Neural cell (in vitro differentiated cells): ENCODE measurements at regions not wholly inside any gene's neighbourhood (a gene's known extent, or its start where the extent isn't known, plus 50 kb on each side); places are given as distances from the start of the nearest gene placed in this dataset.

ENCODE experiments used
- H2AFZ ChIP-seq: fragments of 200-600, 300-800 bp; sonication (generic), shearing (Covaris generic); 2 replicates; pipeline ENCODE4 v1.6.0; 2014; ENCODE audit warnings: low read depth, mild to moderate bottlenecking, antibody characterized with exemption, low read length, moderate library complexity
- H3F3A ChIP-seq: fragments of 200-600 bp; shearing (Covaris generic); 2 replicates; pipeline ENCODE4 v1.6.1; 2016; ENCODE audit warnings: mild to moderate bottlenecking, moderate library complexity, mixed read lengths, antibody characterized with exemption, low read length; ENCODE audit not compliant: insufficient read depth, poor library complexity, severe bottlenecking
- H3K27ac ChIP-seq: fragments of 200-600, 300-800 bp; sonication (generic), shearing (Covaris generic); 2 replicates; pipeline ENCODE4 v1.5.1; 2014; ENCODE audit warnings: mild to moderate bottlenecking, low read length, moderate library complexity
- H3K27me3 ChIP-seq: fragments of 300-800, 200-600 bp; sonication (generic), shearing (Covaris generic); 2 replicates; pipeline ENCODE4 v1.6.0; 2014; ENCODE audit warnings: mild to moderate bottlenecking, low read depth, low read length, moderate library complexity; ENCODE audit not compliant: insufficient read depth
- H3K36me3 ChIP-seq: fragments of 300-800, 200-600 bp; sonication (generic), shearing (Covaris generic); 2 replicates; pipeline ENCODE4 v1.5.1; 2014; ENCODE audit warnings: mild to moderate bottlenecking, antibody characterized with exemption, low read length, moderate library complexity; ENCODE audit not compliant: insufficient read depth
- H3K4me2 ChIP-seq: fragments of 300-800, 200-600 bp; sonication (generic), shearing (Covaris generic); 2 replicates; pipeline ENCODE4 v1.6.0; 2014; ENCODE audit warnings: mild to moderate bottlenecking, low read length
- H3K4me3 ChIP-seq: fragments of 300-800, 200-600 bp; sonication (generic), shearing (Covaris generic); 2 replicates; pipeline ENCODE4 v1.5.1; 2014; ENCODE audit warnings: mild to moderate bottlenecking, low read length, moderate library complexity
- H3K79me2 ChIP-seq: fragments of 200-600 bp; shearing (Covaris generic); replicated peaks from 2 replicates; pipeline ENCODE4 v1.6.0; 2014; ENCODE audit warnings: mild to moderate bottlenecking, low read length, moderate library complexity; ENCODE audit not compliant: insufficient read depth
- H3K9ac ChIP-seq: fragments of 300-800, 200-600 bp; sonication (generic), shearing (Covaris generic); 2 replicates; pipeline ENCODE4 v1.6.1; 2016; ENCODE audit warnings: mild to moderate bottlenecking, low read length, mixed read lengths
- H3K9me2 ChIP-seq: fragments of 200-600 bp; shearing (Covaris generic); 2 replicates; pipeline ENCODE4 v1.6.1; 2016; ENCODE audit warnings: mild to moderate bottlenecking, low read length, mixed read lengths; ENCODE audit not compliant: insufficient read depth
- H3K9me3 ChIP-seq: fragments of 200-600, 300-800 bp; sonication (generic), shearing (Covaris generic); 2 replicates; pipeline ENCODE4 v1.6.1; 2016; ENCODE audit warnings: mild to moderate bottlenecking, mixed run types, low read length, moderate library complexity, mixed read lengths
- H4K20me1 ChIP-seq: fragments of 200-600 bp; shearing (Covaris generic); 2 replicates; pipeline ENCODE4 v1.6.1; 2016; ENCODE audit warnings: mild to moderate bottlenecking, mixed run types; ENCODE audit not compliant: insufficient read depth
- CTCF ChIP-seq: fragments of 450-650 bp; IDR thresholded peaks from 2 replicates; pipeline ENCODE4 v1.5.1; 2014; ENCODE audit warnings: antibody characterized with exemption, mild to moderate bottlenecking, moderate library complexity; ENCODE audit not compliant: poor library complexity, severe bottlenecking
- EP300 ChIP-seq: fragments of 450-650 bp; conservative IDR thresholded peaks from 2 replicates; pipeline ENCODE4 v1.6.1; 2014; ENCODE audit warnings: antibody characterized with exemption, mild to moderate bottlenecking, moderate library complexity; ENCODE audit not compliant: poor library complexity, severe bottlenecking
- EZH2 ChIP-seq: fragments of 200-600, 300-800 bp; shearing (Covaris generic), sonication (generic); IDR thresholded peaks from 2 replicates; pipeline ENCODE4 v1.6.1; 2014; ENCODE audit warnings: antibody characterized with exemption, low read length, borderline replicate concordance, mild to moderate bottlenecking; ENCODE audit not compliant: insufficient read depth, poor library complexity, severe bottlenecking
- MXI1 ChIP-seq: fragments of 450-650 bp; conservative IDR thresholded peaks from 2 replicates; pipeline ENCODE4 v1.6.1; 2014; ENCODE audit warnings: antibody characterized with exemption, mild to moderate bottlenecking; ENCODE audit not compliant: poor library complexity, severe bottlenecking
- POLR2AphosphoS5 ChIP-seq: IDR thresholded peaks from 2 replicates; pipeline ENCODE4 v1.6.1; 2012
- RAD21 ChIP-seq: fragments of 450-650 bp; conservative IDR thresholded peaks from 2 replicates; pipeline ENCODE4 v1.6.1; 2014; ENCODE audit warnings: antibody characterized with exemption, mild to moderate bottlenecking, moderate library complexity
- SMC3 ChIP-seq: fragments of 450-650 bp; conservative IDR thresholded peaks from 2 replicates; pipeline ENCODE4 v1.6.1; 2014; ENCODE audit warnings: antibody characterized with exemption, mild to moderate bottlenecking, moderate library complexity; ENCODE audit not compliant: poor library complexity
- TAF1 ChIP-seq: IDR thresholded peaks from 2 replicates; pipeline ENCODE4 v1.6.1; 2012; ENCODE audit warnings: low read depth
- TF ChIP-seq, protein P1 (sequence below): IDR thresholded peaks from 2 replicates; pipeline ENCODE4 v1.6.1; 2012; ENCODE audit warnings: borderline replicate concordance

- Histone ChIP-seq H3F3A (no peaks in the 10 kb centered on the region), H3K9me2 (no peaks in the 10 kb centered on the region), H3K4me2 (no peak overlapping the region), H3K36me3 (no peaks in the 10 kb centered on the region), H2AFZ (no peak overlapping the region), H4K20me1 (no peaks in the 10 kb centered on the region), H3K27me3 (no peaks in the 10 kb centered on the region), H3K9ac (no peak overlapping the region), H3K9me3 (no peaks in the 10 kb centered on the region), H3K79me2 (no peaks in the 10 kb centered on the region), H3K4me3 (no peak overlapping the region), H3K27ac (no peak overlapping the region)
- no peak for TF ChIP-seq POLR2AphosphoS5
- no peak for TF ChIP-seq SMC3
- TF ChIP-seq MXI1: no peak
- TF ChIP-seq TAF1: no peak
Observed at GRCh38 chr3:72665103-72665502, 183.1 kb downstream of the SHQ1 start.

GRCh38 chr3:72664184-72664975, 183.9 kb downstream of the SHQ1 start:
- TF ChIP-seq, protein P1, sequence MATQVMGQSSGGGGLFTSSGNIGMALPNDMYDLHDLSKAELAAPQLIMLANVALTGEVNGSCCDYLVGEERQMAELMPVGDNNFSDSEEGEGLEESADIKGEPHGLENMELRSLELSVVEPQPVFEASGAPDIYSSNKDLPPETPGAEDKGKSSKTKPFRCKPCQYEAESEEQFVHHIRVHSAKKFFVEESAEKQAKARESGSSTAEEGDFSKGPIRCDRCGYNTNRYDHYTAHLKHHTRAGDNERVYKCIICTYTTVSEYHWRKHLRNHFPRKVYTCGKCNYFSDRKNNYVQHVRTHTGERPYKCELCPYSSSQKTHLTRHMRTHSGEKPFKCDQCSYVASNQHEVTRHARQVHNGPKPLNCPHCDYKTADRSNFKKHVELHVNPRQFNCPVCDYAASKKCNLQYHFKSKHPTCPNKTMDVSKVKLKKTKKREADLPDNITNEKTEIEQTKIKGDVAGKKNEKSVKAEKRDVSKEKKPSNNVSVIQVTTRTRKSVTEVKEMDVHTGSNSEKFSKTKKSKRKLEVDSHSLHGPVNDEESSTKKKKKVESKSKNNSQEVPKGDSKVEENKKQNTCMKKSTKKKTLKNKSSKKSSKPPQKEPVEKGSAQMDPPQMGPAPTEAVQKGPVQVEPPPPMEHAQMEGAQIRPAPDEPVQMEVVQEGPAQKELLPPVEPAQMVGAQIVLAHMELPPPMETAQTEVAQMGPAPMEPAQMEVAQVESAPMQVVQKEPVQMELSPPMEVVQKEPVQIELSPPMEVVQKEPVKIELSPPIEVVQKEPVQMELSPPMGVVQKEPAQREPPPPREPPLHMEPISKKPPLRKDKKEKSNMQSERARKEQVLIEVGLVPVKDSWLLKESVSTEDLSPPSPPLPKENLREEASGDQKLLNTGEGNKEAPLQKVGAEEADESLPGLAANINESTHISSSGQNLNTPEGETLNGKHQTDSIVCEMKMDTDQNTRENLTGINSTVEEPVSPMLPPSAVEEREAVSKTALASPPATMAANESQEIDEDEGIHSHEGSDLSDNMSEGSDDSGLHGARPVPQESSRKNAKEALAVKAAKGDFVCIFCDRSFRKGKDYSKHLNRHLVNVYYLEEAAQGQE: no peak
- no peak for TF ChIP-seq EZH2
- TF ChIP-seq POLR2AphosphoS5: no peak
- no peak for TF ChIP-seq CTCF
- TF ChIP-seq SMC3: no peak
- no peaks in the 10 kb centered on the region for H3F3A ChIP-seq
- H3K4me2 ChIP-seq: no peak overlapping the region
- H3K27me3 ChIP-seq: no peaks in the 10 kb centered on the region
- no peaks in the 10 kb centered on the region for H3K36me3 ChIP-seq
- H3K9ac ChIP-seq: no peak overlapping the region
- no peaks in the 10 kb centered on the region for H3K9me2 ChIP-seq
- no peaks in the 10 kb centered on the region for H4K20me1 ChIP-seq
- no peaks in the 10 kb centered on the region for H3K9me3 ChIP-seq
- no peak overlapping the region for H3K27ac ChIP-seq
- no peaks in the 10 kb centered on the region for H3K79me2 ChIP-seq
- no peak overlapping the region for H2AFZ ChIP-seq
- no peak overlapping the region for H3K4me3 ChIP-seq

DNA sequence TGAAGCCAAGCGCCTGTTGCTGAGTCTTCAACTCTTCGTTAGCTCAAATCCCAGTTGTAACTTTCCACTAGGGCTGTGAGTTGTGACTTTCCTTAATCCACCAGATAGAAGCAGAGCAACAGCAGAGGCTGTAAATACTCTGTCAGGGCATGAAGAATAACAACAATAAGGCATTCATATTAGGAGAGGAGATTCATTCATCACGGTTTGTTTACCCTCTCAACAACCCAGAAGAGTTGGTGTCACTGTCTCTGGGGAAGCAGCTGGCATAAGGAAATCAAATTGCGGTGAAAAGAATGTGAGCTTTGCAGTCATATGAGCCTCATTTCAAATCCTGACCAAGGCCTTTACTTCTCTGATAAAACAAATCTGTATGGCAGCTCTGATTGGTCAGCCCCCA, 184.8 kb downstream of the SHQ1 start:
- no peak overlapping the region for H2AFZ ChIP-seq
- H3K27me3 ChIP-seq: no peaks in the 10 kb centered on the region
- no peaks in the 10 kb centered on the region for H3K9me2 ChIP-seq
- TF ChIP-seq CTCF (no peak), POLR2AphosphoS5 (no peak), TAF1 (no peak), EZH2 (no peak), RAD21 (no peak), EP300 (no peak), MXI1 (no peak), SMC3 (no peak)
- TF ChIP-seq, protein P1: no peak
- H3K27ac ChIP-seq: no peak overlapping the region
- no peaks in the 10 kb centered on the region for H3K36me3 ChIP-seq
- no peak overlapping the region for H3K9ac ChIP-seq
- H3K4me2 ChIP-seq: no peak overlapping the region
- H3K9me3 ChIP-seq: no peaks in the 10 kb centered on the region
- H3F3A ChIP-seq: no peaks in the 10 kb centered on the region
- H3K4me3 ChIP-seq: no peak overlapping the region
- no peaks in the 10 kb centered on the region for H4K20me1 ChIP-seq
- H3K79me2 ChIP-seq: no peaks in the 10 kb centered on the region
